Activated naive CD8-positive, alpha-beta T cell treated with anti-CD3 and anti-CD28 coated beads for 36 hours (primary cell): ENCODE measurements at regions not wholly inside any gene's neighbourhood (a gene's known extent, or its start where the extent isn't known, plus 50 kb on each side); places are given as distances from the start of the nearest gene placed in this dataset.
"Not testable (repeated sequence)": the region's sequence is repeated elsewhere in the genome, so short reads cannot be mapped to it uniquely, and the experiment has no call there.

Experiments
- DNase-seq: peaks from one replicate; pipeline ENCODE4 v3.0.0; 2021
- H3K27ac Mint-ChIP-seq: one replicate; pipeline ENCODE4 v1.8.0; 2022; ENCODE audit warnings: mild to moderate bottlenecking, moderate library complexity, mixed read lengths
- H3K27me3 Mint-ChIP-seq: one replicate; pipeline ENCODE4 v1.8.0; 2022; ENCODE audit warnings: mild to moderate bottlenecking, mixed read lengths
- H3K36me3 Mint-ChIP-seq: one replicate; pipeline ENCODE4 v1.8.0; 2021; ENCODE audit warnings: mild to moderate bottlenecking, mixed read lengths
- H3K4me1 Mint-ChIP-seq: one replicate; pipeline ENCODE4 v1.8.0; 2021; ENCODE audit warnings: mixed read lengths
- H3K4me3 Mint-ChIP-seq: one replicate; pipeline ENCODE4 v1.8.0; 2022; ENCODE audit warnings: mild to moderate bottlenecking, moderate library complexity, mixed read lengths
- H3K9me3 Mint-ChIP-seq: one replicate; pipeline ENCODE4 v1.8.0; 2022; ENCODE audit warnings: mixed read lengths

GRCh38 chr6:169121013-169121412, 132.6 kb downstream of the THBS2 start:
- Mint-ChIP-seq H3K4me1 (no peaks in the 10 kb centered on the region), H3K27me3 (peaks cover 5% of the 10 kb centered on the region), H3K9me3 (no peaks in the 10 kb centered on the region), H3K4me3 (no peak overlapping the region), H3K36me3 (no peaks in the 10 kb centered on the region), H3K27ac (no peak overlapping the region)
- no peak for DNase-seq

- Mint-ChIP-seq H3K9me3 (no peaks in the 10 kb centered on the region), H3K27ac (no peak overlapping the region), H3K4me3 (no peak overlapping the region), H3K27me3 (peaks cover 11% of the 10 kb centered on the region), H3K36me3 (no peaks in the 10 kb centered on the region), H3K4me1 (no peaks in the 10 kb centered on the region)
- no peak for DNase-seq
These were observed 134.0 kb downstream of the THBS2 start for GRCh38 chr6:169119669-169120068.

DNA sequence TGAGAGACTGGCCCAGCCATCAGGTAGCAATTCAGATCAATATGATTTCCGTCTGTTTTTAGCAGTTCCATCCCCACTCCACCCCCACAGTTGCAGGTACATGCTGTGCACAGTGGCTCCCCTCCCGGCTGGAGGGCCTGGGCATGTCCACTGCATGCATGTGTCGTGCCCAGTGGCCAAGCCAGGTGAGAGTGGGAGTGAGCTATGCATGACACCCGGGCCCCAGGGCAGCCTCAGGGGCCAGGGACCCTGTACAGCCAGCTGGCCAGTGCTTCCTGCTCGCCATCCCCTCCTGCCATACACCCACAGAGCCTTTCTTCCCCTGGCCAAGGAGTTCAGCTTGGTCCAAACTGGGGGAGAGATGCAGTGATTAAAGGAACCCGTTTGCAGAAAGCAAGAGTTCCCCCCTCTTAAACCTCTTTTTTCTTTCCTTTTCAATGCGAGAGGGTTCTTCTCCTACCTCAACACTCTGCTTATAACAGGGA, 135.3 kb downstream of the THBS2 start:
- no peaks in the 10 kb centered on the region for H3K9me3 Mint-ChIP-seq
- DNase-seq = no peak
- H3K4me3 Mint-ChIP-seq = no peak overlapping the region
- H3K27me3 Mint-ChIP-seq = peaks cover 11% of the 10 kb centered on the region
- no peak overlapping the region for H3K27ac Mint-ChIP-seq
- no peaks in the 10 kb centered on the region for H3K4me1 Mint-ChIP-seq
- no peaks in the 10 kb centered on the region for H3K36me3 Mint-ChIP-seq

- Mint-ChIP-seq H3K36me3 (no peaks in the 10 kb centered on the region), H3K9me3 (no peaks in the 10 kb centered on the region), H3K27me3 (peaks cover 11% of the 10 kb centered on the region), H3K4me3 (no peak overlapping the region), H3K27ac (no peak overlapping the region), H3K4me1 (peaks cover 3% of the 10 kb centered on the region)
- no peak for DNase-seq
These were observed 136.0 kb downstream of the THBS2 start for GRCh38 chr6:169117663-169118062.

GRCh38 chr6:169115632-169116031, 138.0 kb downstream of the THBS2 start:
- H3K36me3 Mint-ChIP-seq = no peaks in the 10 kb centered on the region
- no peak for DNase-seq
- H3K9me3 Mint-ChIP-seq = no peaks in the 10 kb centered on the region
- H3K4me3 Mint-ChIP-seq = no peak overlapping the region
- peaks cover 10% of the 10 kb centered on the region for H3K27me3 Mint-ChIP-seq
- H3K4me1 Mint-ChIP-seq = peaks cover 7% of the 10 kb centered on the region
- no peak overlapping the region for H3K27ac Mint-ChIP-seq

- H3K4me3 Mint-ChIP-seq, H3K9me3 Mint-ChIP-seq, DNase-seq, H3K36me3 Mint-ChIP-seq, H3K4me1 Mint-ChIP-seq, H3K27ac Mint-ChIP-seq: not testable (repeated sequence)
- H3K27me3 Mint-ChIP-seq = peaks cover 10% of the 10 kb centered on the region
These were observed 139.0 kb downstream of the THBS2 start for GRCh38 chr6:169114632-169115031.

DNA sequence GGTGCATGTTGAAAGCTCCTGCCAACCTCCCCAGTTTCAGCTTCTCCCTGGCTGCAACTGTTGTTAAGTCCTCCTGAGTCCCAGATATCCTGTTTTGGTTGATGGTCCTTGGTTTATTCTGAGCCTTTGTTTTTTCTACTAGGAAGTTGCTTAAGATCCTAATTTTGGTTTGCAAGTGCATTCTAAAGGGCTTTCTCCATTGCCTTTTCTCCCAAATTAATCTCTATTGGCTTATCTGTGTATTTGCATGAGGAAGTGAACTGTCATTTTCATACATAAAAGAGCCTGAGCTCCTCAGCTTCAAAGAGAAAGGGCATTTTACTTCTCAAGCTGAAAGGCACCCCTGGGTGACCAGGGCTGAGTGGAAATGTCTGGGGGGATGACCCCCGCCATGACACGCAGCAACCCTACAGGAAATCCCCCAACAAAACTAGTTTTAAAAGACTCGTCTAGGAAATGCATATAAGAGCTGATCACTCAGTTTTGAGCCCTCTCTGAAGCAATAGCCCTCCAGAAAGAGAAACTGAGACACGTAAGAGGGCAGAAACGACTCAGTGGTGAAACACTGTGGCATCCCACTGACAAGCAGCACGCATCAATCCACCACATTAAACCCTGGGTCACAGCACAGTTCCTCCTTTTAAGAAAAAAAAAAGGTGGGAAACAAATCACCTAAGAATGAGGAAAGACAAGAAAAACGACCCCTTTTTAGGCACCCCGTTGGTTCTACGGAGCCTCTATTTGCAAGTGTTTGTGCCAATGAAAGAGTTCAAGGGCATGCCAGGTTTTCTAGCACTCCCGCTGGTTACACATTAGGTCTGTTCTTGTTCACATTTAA, 140.9 kb downstream of the THBS2 start:
- peaks cover 7% of the 10 kb centered on the region for H3K4me1 Mint-ChIP-seq
- peaks cover 5% of the 10 kb centered on the region for H3K9me3 Mint-ChIP-seq
- peak; percentile 12 for DNase-seq
- H3K27ac Mint-ChIP-seq = no peak overlapping the region
- H3K27me3 Mint-ChIP-seq = peaks cover 14% of the 10 kb centered on the region
- H3K4me3 Mint-ChIP-seq = no peak overlapping the region
- no peaks in the 10 kb centered on the region for H3K36me3 Mint-ChIP-seq

DNA sequence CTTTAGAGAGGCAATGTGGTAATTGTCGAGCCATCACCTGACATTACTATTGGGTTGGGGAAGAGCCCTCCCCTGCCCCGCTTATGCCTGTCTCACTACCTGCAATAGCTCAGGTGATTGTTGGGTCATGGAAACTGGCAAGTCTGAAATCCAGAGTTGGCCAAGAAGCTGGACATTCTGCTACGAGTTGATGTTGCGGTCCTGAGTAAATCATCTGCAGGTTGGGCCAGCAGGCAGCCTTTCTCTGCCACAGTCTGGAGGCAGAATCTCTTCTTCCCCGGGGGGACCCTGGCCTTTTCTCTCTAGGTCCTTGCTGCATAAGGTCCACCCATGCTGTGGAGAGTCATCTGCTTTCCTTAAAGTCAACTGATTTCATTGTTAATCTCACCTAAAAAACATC, 142.4 kb downstream of the THBS2 start:
- H3K27ac Mint-ChIP-seq = no peak overlapping the region
- H3K4me3 Mint-ChIP-seq = no peak overlapping the region
- peaks cover 14% of the 10 kb centered on the region for H3K27me3 Mint-ChIP-seq
- H3K36me3 Mint-ChIP-seq = no peaks in the 10 kb centered on the region
- no peak for DNase-seq
- peaks cover 5% of the 10 kb centered on the region for H3K9me3 Mint-ChIP-seq
- H3K4me1 Mint-ChIP-seq = peaks cover 7% of the 10 kb centered on the region

GRCh38 chr6:169109411-169110220, 144.0 kb downstream of the THBS2 start:
- no peaks in the 10 kb centered on the region for H3K36me3 Mint-ChIP-seq
- no peak overlapping the region for H3K27ac Mint-ChIP-seq
- peaks cover 9% of the 10 kb centered on the region for H3K27me3 Mint-ChIP-seq
- no peak for DNase-seq
- H3K4me1 Mint-ChIP-seq = peaks cover 7% of the 10 kb centered on the region
- H3K9me3 Mint-ChIP-seq = peaks cover 5% of the 10 kb centered on the region
- H3K4me3 Mint-ChIP-seq = no peak overlapping the region

DNA sequence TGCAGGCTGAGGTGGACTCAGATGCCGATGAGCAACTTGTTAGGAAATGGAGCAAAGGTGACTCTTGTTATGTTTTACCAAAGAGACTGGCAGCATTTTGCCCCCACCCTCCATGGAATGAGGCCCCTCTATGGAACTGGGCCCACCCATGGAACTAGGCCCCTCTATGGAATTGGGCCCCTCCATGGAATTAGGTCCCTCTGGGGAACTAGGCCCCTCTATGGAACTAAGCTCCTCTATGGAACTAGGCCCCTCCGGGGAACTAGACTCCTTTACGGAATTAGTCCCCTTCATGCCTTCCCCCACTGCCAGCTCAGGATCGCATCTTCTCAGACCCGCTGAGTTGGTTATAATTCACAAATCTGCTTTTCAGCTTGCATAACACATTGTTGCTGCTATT, 144.9 kb downstream of the THBS2 start:
- no peak overlapping the region for H3K27ac Mint-ChIP-seq
- H3K27me3 Mint-ChIP-seq = peaks cover 11% of the 10 kb centered on the region
- H3K4me3 Mint-ChIP-seq = no peak overlapping the region
- peaks cover 5% of the 10 kb centered on the region for H3K9me3 Mint-ChIP-seq
- no peaks in the 10 kb centered on the region for H3K36me3 Mint-ChIP-seq
- peaks cover 7% of the 10 kb centered on the region for H3K4me1 Mint-ChIP-seq
- DNase-seq = no peak

DNA sequence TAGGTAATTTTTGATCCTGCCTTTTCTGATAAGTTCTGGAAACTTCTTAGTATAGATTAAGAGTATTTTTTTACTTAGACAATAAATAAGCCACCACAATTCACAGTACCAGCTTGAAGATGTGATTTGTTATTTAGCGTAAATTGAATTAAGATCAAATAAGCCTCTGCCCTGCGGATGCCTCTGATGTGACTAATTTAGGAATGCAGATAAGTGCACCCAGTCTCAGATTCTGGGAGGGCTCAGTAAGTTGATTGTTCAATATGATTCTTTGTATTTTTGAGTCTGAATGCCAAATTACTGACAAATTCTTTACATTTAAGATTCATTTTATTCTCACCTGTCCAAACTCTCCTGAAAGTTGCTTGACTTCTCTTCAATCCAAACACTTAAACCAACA, 147.5 kb downstream of the THBS2 start:
- H3K4me1 Mint-ChIP-seq = no peaks in the 10 kb centered on the region
- H3K27me3 Mint-ChIP-seq = peaks cover 13% of the 10 kb centered on the region
- H3K36me3 Mint-ChIP-seq = no peaks in the 10 kb centered on the region
- no peak for DNase-seq
- no peak overlapping the region for H3K27ac Mint-ChIP-seq
- peaks cover 5% of the 10 kb centered on the region for H3K9me3 Mint-ChIP-seq
- H3K4me3 Mint-ChIP-seq = no peak overlapping the region

DNA sequence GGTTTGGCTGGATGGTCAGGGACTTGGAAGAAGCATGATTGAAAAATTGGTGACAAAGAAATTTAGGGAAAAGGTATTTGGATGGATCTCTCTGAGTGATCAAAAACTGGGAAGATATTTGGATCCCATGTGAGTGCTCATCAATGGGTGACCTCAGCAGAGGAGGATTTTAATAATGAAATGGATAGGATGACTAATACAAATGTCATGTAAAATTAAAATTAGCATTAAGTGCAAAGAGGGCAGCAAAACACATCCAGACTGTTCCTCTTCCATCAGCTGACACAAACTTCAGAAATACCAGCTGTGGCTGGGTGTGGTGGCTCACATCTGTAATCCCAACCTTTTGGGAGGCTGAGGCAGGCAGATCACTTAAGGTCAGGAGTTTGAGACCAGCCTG, 151.7 kb downstream of the THBS2 start:
- Mint-ChIP-seq H3K9me3 (no peaks in the 10 kb centered on the region), H3K27ac (no peak overlapping the region), H3K4me1 (no peaks in the 10 kb centered on the region), H3K27me3 (peaks cover 23% of the 10 kb centered on the region), H3K4me3 (no peak overlapping the region), H3K36me3 (no peaks in the 10 kb centered on the region)
- DNase-seq = no peak

- H3K9me3 Mint-ChIP-seq = no peaks in the 10 kb centered on the region
- no peak overlapping the region for H3K27ac Mint-ChIP-seq
- no peak overlapping the region for H3K4me3 Mint-ChIP-seq
- no peaks in the 10 kb centered on the region for H3K36me3 Mint-ChIP-seq
- H3K27me3 Mint-ChIP-seq = peaks cover 23% of the 10 kb centered on the region
- no peaks in the 10 kb centered on the region for H3K4me1 Mint-ChIP-seq
- no peak for DNase-seq
These were observed 152.4 kb downstream of the THBS2 start for GRCh38 chr6:169101036-169101805.

- H3K4me3 Mint-ChIP-seq = no peak overlapping the region
- H3K36me3 Mint-ChIP-seq = no peaks in the 10 kb centered on the region
- no peak overlapping the region for H3K27ac Mint-ChIP-seq
- peaks cover 24% of the 10 kb centered on the region for H3K27me3 Mint-ChIP-seq
- no peaks in the 10 kb centered on the region for H3K4me1 Mint-ChIP-seq
- no peaks in the 10 kb centered on the region for H3K9me3 Mint-ChIP-seq
- no peak for DNase-seq
These were observed 154.0 kb downstream of the THBS2 start for GRCh38 chr6:169099411-169100202.
